ENCODE measurements at regions not wholly inside any gene's neighbourhood (a gene's known extent, or its start where the extent isn't known, plus 50 kb on each side); places are given as distances from the start of the nearest gene placed in this dataset.

DNA sequence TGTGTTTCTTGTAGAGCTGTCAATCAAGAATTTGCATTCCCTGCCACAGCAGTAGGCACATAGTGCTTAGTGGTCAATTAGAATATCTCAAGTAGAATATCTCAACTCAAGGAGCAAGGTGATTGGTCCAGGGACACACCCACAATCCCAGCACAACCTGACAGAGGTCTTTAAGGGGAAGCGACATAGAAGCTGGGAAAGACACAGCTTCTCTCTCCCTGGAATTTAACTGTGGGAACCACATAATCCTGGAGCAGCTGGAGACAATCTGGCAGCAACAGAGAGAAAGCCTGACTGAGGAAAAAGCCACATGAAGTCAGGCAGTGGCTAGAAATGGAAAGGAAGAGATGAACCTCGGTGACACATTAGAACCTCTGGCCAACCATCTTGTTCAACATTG, 85.7 kb upstream of the LMO3 start:
- TF ChIP-seq POLR2AphosphoS5 (IDR thresholded peaks at IDR 0.05) (no peak), POLR2A (IDR thresholded peaks at IDR 0.05) (no peak), EP300 (IDR thresholded peaks at IDR 0.05; ENCODE audit: low read depth) (no peak)
- TF ChIP-seq, protein P1, sequence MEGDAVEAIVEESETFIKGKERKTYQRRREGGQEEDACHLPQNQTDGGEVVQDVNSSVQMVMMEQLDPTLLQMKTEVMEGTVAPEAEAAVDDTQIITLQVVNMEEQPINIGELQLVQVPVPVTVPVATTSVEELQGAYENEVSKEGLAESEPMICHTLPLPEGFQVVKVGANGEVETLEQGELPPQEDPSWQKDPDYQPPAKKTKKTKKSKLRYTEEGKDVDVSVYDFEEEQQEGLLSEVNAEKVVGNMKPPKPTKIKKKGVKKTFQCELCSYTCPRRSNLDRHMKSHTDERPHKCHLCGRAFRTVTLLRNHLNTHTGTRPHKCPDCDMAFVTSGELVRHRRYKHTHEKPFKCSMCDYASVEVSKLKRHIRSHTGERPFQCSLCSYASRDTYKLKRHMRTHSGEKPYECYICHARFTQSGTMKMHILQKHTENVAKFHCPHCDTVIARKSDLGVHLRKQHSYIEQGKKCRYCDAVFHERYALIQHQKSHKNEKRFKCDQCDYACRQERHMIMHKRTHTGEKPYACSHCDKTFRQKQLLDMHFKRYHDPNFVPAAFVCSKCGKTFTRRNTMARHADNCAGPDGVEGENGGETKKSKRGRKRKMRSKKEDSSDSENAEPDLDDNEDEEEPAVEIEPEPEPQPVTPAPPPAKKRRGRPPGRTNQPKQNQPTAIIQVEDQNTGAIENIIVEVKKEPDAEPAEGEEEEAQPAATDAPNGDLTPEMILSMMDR (IDR thresholded peaks at IDR 0.05) = no peak

All from transverse colon (tissue), 4 donors.